ENCODE measurements at regions not wholly inside any gene's neighbourhood (a gene's known extent, or its start where the extent isn't known, plus 50 kb on each side); places are given as distances from the start of the nearest gene placed in this dataset.

GRCh38 chr6:170473301-170473717 lies 79.8 kb downstream of the PSMB1 start:
- H3K4me3 ChIP-seq, result no peak overlapping the region
- no peak overlapping the region for H3K27ac ChIP-seq
- TF ChIP-seq, protein P1, sequence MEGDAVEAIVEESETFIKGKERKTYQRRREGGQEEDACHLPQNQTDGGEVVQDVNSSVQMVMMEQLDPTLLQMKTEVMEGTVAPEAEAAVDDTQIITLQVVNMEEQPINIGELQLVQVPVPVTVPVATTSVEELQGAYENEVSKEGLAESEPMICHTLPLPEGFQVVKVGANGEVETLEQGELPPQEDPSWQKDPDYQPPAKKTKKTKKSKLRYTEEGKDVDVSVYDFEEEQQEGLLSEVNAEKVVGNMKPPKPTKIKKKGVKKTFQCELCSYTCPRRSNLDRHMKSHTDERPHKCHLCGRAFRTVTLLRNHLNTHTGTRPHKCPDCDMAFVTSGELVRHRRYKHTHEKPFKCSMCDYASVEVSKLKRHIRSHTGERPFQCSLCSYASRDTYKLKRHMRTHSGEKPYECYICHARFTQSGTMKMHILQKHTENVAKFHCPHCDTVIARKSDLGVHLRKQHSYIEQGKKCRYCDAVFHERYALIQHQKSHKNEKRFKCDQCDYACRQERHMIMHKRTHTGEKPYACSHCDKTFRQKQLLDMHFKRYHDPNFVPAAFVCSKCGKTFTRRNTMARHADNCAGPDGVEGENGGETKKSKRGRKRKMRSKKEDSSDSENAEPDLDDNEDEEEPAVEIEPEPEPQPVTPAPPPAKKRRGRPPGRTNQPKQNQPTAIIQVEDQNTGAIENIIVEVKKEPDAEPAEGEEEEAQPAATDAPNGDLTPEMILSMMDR (IDR thresholded peaks at IDR 0.05), result no peak
- no peak for TF ChIP-seq EP300 (IDR thresholded peaks at IDR 0.05)
- TF ChIP-seq POLR2A (IDR thresholded peaks at IDR 0.05), result no peak
- TF ChIP-seq POLR2AphosphoS5 (IDR thresholded peaks at IDR 0.05), result no peak
- no peaks in the 10 kb centered on the region for H3K9me3 ChIP-seq
- no peaks in the 10 kb centered on the region for H3K36me3 ChIP-seq
- no peaks in the 10 kb centered on the region for H3K4me1 ChIP-seq
- H3K27me3 ChIP-seq, result peaks cover 22% of the 10 kb centered on the region
- 22% methylated on average over 1 of the region's 4 CpGs; no CpG with 5 or more reads in 1 of the 2 donors for WGBS, 2 donors (ENCODE audit: low coverage in 1 of 2)
- ATAC-seq, result no peak

DNA sequence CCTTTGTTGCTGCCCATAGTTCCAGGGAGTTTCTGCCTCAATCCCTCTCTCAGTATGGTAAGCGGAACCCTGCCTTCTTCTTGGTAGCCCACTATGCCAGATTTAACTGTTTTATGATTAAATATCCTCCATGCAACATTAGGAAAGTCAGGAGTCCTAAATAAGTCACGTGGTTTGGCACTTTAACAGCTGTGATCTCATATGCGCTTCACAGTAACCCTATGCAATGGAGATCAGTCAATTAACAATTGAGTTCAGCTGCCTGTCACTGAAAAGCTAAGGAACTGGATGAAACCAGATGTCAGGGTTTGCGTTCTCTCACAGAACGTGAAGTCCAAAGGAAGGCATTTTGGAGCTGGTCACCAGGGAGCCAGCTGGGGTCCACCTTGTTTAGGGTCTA lies 81.6 kb downstream of the PSMB1 start:
- Histone ChIP-seq H3K4me1 (no peaks in the 10 kb centered on the region), H3K27ac (no peak overlapping the region), H3K4me3 (no peak overlapping the region), H3K27me3 (peaks cover 22% of the 10 kb centered on the region), H3K9me3 (no peaks in the 10 kb centered on the region), H3K36me3 (no peaks in the 10 kb centered on the region)
- 50 to 79% methylated on average over 4 to 5 of the region's 5 CpGs for WGBS, 2 donors (ENCODE audit: low coverage in 1 of 2)
- ATAC-seq, result no peak
- TF ChIP-seq, protein P1 (IDR thresholded peaks at IDR 0.05), result no peak
- TF ChIP-seq POLR2A (IDR thresholded peaks at IDR 0.05) (no peak), POLR2AphosphoS5 (IDR thresholded peaks at IDR 0.05) (no peak), EP300 (IDR thresholded peaks at IDR 0.05) (no peak)

- H3K27me3 ChIP-seq, result peaks cover 22% of the 10 kb centered on the region
- TF ChIP-seq EP300 (IDR thresholded peaks at IDR 0.05), result no peak
- TF ChIP-seq, protein P1 (IDR thresholded peaks at IDR 0.05), result no peak
- TF ChIP-seq POLR2AphosphoS5 (IDR thresholded peaks at IDR 0.05), result no peak
- TF ChIP-seq POLR2A (IDR thresholded peaks at IDR 0.05), result no peak
- no peak overlapping the region for H3K4me3 ChIP-seq
- no peaks in the 10 kb centered on the region for H3K9me3 ChIP-seq
- 28 to 30% methylated on average over 2 to 7 of the region's 7 CpGs for WGBS, 2 donors (ENCODE audit: low coverage in 1 of 2)
- no peaks in the 10 kb centered on the region for H3K4me1 ChIP-seq
- H3K27ac ChIP-seq, result no peak overlapping the region
- no peak for ATAC-seq
- H3K36me3 ChIP-seq, result no peaks in the 10 kb centered on the region
Measured at GRCh38 chr6:170470734-170471133, 82.4 kb downstream of the PSMB1 start.

- no peak for TF ChIP-seq POLR2AphosphoS5 (IDR thresholded peaks at IDR 0.05)
- TF ChIP-seq, protein P1 (IDR thresholded peaks at IDR 0.05), result no peak
- no peak for TF ChIP-seq EP300 (IDR thresholded peaks at IDR 0.05)
- no peak for TF ChIP-seq POLR2A (IDR thresholded peaks at IDR 0.05)
- no peak for ATAC-seq
- H3K36me3 ChIP-seq, result no peaks in the 10 kb centered on the region
- H3K27ac ChIP-seq, result no peak overlapping the region
- 100% methylated on average over 1 of the region's 7 CpGs for WGBS, 2 donors (ENCODE audit: low coverage in 1 of 2)
- peaks cover 0 to 4% (median 0%) of the 10 kb centered on the region in 3 donors for H3K4me1 ChIP-seq
- H3K27me3 ChIP-seq, result peaks cover 14% of the 10 kb centered on the region
- no peaks in the 10 kb centered on the region for H3K9me3 ChIP-seq
- H3K4me3 ChIP-seq, result no peak overlapping the region
Measured at GRCh38 chr6:170464524-170464979, 88.6 kb downstream of the PSMB1 start.

- Histone ChIP-seq H3K36me3 (no peaks in the 10 kb centered on the region), H3K9me3 (no peaks in the 10 kb centered on the region), H3K27me3 (peaks cover 14% of the 10 kb centered on the region), H3K4me1 (peaks cover 0 to 4% (median 0%) of the 10 kb centered on the region in 3 donors), H3K4me3 (no peak overlapping the region), H3K27ac (no peak overlapping the region)
- WGBS, 2 donors (ENCODE audit: low coverage in 1 of 2), result 71 to 86% methylated on average over 1 to 4 of the region's 9 CpGs
- no peak for ATAC-seq
- TF ChIP-seq EP300 (IDR thresholded peaks at IDR 0.05), result no peak
Measured at GRCh38 chr6:170464080-170464479, 89.0 kb downstream of the PSMB1 start.
